Effector memory CD8-positive, alpha-beta T cell (primary cell): ENCODE measurements at regions not wholly inside any gene's neighbourhood (a gene's known extent, or its start where the extent isn't known, plus 50 kb on each side); places are given as distances from the start of the nearest gene placed in this dataset.

ENCODE experiments used
- ATAC-seq: fragments of 150-1000 bp; cut with Tn5 transposase; replicated peaks from 2 replicates; pipeline ENCODE4 v1.10.0; 2021; ENCODE audit warnings: mild to moderate bottlenecking, moderate library complexity
- DNase-seq, 3 experiments: peaks; one replicate each; pipeline ENCODE4 v3.0.0; 2021
- H3K27ac Mint-ChIP-seq, 2 donors: one replicate each; pipeline ENCODE4 v1.8.0; 2022; ENCODE audit warnings: mild to moderate bottlenecking in 2 of 2, mixed read lengths in 2 of 2, moderate library complexity in 2 of 2
- H3K27me3 Mint-ChIP-seq, 2 donors: one replicate each; pipeline ENCODE4 v1.8.0; 2022; ENCODE audit warnings: mixed read lengths in 2 of 2
- H3K36me3 Mint-ChIP-seq: one replicate; pipeline ENCODE4 v1.8.0; 2022; ENCODE audit warnings: mild to moderate bottlenecking, moderate library complexity, mixed read lengths; ENCODE audit not compliant: insufficient read depth
- H3K4me1 Mint-ChIP-seq, 2 donors: one replicate each; pipeline ENCODE4 v1.8.0; 2022; ENCODE audit warnings: low read depth in 2 of 2, mixed read lengths in 2 of 2
- H3K4me3 Mint-ChIP-seq, 2 donors: one replicate each; pipeline ENCODE4 v1.8.0; 2022; ENCODE audit warnings: mild to moderate bottlenecking in 2 of 2, mixed read lengths in 2 of 2, moderate library complexity in 2 of 2
- H3K9me3 Mint-ChIP-seq, 2 donors: one replicate each; pipeline ENCODE4 v1.8.0; 2022; ENCODE audit warnings: mixed read lengths in 2 of 2

DNA sequence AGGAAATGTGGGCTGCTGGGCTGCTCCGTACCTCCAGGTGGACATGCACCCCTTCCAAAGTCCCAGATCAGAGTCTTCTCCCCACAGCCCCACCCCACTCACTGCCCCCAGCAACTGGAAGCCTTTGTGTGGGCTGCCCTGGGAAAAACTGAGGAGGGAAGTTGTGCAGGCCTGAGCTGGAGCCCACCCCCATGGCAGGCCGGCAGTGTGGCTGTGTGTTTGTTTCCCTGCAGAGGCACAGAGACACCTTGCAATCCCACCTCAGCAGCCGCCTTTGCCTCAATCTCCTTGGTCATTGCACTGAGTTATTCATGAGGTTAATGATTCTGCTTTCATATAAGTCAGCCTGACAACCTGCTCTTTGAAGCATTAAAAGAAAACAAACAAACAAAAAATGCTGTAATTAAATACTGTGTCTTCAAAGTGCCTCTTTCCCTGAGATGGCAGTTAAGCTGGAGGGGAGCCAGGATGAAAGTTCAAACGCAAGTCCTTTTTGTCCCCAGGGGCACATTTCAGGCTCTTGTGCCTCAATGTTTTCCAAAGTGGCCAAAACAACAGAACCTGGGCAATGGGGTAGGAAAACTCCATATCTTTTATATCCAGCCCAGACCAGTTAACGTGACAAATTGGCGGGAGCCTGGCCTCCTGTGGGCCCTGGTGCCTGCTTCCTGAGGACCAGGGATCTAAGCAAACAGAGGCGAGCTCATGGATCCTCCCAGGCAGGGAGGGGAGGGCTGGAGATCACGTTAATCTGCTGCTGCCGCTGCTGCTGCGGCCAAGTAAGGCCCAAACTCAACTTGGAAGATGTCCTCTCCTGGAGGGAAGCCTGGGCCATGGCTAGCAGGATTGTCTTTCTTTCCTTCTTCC lies 51.9 kb upstream of the TSPAN11 start:
- Mint-ChIP-seq H3K27ac (no peak overlapping the region), H3K4me1 (peaks cover 5 to 11% of the 10 kb centered on the region in 2 donors), H3K36me3 (no peaks in the 10 kb centered on the region), H3K27me3 (peaks cover 31 to 38% of the 10 kb centered on the region in 2 donors), H3K4me3 (no peak overlapping the region), H3K9me3 (no peaks in the 10 kb centered on the region)
- ATAC-seq, result no peak
- no peak for DNase-seq

DNA sequence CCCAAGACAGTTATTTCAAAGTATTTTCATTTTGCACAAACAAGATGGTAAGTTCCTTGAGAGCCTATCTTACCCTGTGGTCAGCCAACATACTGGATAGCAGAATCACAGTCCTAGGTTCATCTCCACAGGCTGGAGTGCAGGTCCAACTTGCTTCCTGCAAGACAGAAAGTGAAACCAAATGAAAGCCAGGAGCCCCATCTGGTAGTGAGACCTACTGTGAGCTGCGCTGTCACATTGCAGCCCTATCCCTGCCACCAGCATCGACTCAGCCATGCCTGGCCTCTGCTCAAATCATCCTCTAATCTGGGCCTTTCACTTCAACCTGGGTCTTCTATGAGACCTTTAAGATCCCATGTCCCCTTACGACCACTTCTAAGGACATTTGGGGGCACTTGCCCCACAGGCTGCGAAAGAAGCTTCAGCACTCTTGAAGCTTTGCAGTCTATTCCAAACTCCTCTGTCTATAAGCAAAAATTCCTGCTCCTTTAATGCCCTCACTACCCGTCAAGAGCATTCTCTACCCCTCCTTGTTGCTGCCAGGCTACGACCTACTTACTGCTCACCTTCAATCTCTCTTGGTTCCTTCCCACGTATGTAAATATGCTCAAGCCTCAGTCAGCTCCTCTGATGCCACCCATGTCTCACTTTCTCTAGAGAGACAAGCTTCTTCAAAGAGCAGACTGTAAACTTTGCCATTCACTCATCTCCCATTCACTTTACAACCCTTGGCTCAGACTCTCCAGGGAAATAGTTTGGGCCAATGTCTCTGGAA lies 55.9 kb upstream of the TSPAN11 start:
- Mint-ChIP-seq H3K36me3 (no peaks in the 10 kb centered on the region), H3K9me3 (no peaks in the 10 kb centered on the region), H3K27ac (no peak overlapping the region), H3K4me3 (no peak overlapping the region), H3K4me1 (peaks cover 5 to 12% of the 10 kb centered on the region in 2 donors), H3K27me3 (peaks cover 19 to 23% of the 10 kb centered on the region in 2 donors)
- DNase-seq (no peak), ATAC-seq (no peak)

DNA sequence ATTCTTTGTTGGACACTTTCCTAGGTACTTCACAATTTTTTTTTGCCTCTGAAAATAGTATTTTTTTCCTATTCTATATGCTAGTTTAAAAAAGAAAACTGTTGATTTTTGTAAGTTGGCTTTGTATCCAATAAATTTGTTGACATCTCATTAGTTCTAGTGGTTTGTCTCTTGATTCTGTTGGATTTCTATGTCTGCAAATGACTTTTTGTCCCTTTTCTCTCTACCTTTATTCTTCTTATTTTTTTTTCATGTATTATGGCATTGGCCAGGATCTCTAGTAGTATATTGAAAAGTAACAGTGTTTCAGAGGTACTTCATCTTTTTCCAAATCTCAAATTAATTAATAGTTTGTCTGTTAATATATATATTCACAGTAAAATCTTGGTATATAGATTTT lies 59.1 kb upstream of the TSPAN11 start:
- Mint-ChIP-seq H3K36me3 (no peaks in the 10 kb centered on the region), H3K27ac (no peak overlapping the region), H3K4me3 (no peak overlapping the region), H3K4me1 (peaks cover 5 to 12% of the 10 kb centered on the region in 2 donors), H3K27me3 (peaks cover 36 to 41% of the 10 kb centered on the region in 2 donors), H3K9me3 (no peaks in the 10 kb centered on the region)
- no peak for DNase-seq
- ATAC-seq, result no peak

DNA sequence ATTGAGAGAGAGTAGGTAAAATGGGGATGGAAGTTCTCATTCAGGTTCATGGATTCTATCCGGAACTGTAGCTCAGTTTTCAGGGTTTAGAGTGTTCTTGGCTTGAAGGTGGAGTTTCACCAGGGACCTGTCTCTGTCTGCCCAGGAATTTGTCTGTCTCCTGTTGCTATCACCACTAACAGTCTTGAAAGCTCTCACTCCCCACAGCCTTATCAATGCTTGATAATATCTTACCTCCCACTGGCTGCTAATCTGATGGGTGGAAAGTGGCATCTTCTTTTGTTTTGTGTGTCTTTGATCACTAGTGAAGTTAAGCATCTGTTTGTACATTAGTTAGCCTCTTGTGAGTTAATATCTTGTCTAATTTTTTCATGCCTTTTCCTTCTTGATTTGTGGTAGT lies 60.3 kb upstream of the TSPAN11 start:
- H3K9me3 Mint-ChIP-seq, result no peaks in the 10 kb centered on the region
- H3K27me3 Mint-ChIP-seq, result peaks cover 37 to 41% of the 10 kb centered on the region in 2 donors
- H3K4me1 Mint-ChIP-seq, result peaks cover 5 to 12% of the 10 kb centered on the region in 2 donors

DNA sequence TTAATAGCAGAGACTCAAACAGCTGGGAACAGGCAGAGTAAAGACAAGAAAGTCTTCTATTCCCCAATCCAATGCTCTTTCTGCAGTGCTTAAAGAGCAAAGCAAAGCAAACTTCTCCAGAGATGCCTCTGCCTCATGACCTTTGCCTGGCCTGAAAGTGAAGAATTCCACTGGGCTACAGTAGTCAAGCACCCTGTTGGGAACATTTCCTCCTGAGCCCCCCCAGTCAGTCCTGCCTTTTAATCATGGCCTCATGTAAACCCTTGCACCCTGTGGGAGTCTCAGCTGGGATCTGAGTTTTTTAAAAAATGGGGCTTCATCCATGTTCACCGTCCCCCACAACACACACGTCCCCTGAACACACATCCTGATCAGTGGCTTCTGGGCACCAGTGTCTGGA lies 62.7 kb upstream of the TSPAN11 start:
- Mint-ChIP-seq H3K27me3 (peaks cover 47% of the 10 kb centered on the region in 2 donors), H3K36me3 (no peaks in the 10 kb centered on the region), H3K4me1 (no peaks in the 10 kb centered on the region), H3K9me3 (no peaks in the 10 kb centered on the region), H3K27ac (no peak overlapping the region), H3K4me3 (no peak overlapping the region)
- ATAC-seq (no peak), DNase-seq (no peak)

More for the DNA sequence above, 60.3 kb upstream of the TSPAN11 start:
- no peak overlapping the region for H3K4me3 Mint-ChIP-seq
- DNase-seq, result no peak
- H3K36me3 Mint-ChIP-seq, result no peaks in the 10 kb centered on the region
- no peak overlapping the region for H3K27ac Mint-ChIP-seq
- ATAC-seq, result no peak

DNA sequence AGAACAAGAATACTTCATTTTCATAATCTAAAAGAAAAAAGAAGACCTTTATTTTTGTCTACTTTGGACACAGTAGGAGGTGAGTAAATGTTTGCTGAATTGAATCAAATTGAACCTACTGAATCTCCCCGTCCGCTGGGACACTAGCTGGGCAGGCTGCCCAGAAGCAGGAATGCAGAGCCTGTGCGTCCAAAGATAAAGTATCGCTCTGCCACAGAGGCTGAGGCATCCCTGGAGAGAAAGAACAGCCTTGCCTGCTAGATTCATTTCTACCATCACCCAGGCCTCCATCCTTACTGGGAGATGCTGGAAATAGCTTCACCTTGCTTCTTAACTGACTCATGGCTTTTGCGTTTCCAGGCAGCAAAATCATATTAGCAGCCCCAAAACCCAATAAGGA lies 64.1 kb upstream of the TSPAN11 start:
- DNase-seq (no peak), ATAC-seq (no peak)
- Mint-ChIP-seq H3K27ac (no peak overlapping the region), H3K9me3 (no peaks in the 10 kb centered on the region), H3K4me1 (no peaks in the 10 kb centered on the region), H3K4me3 (no peak overlapping the region), H3K36me3 (no peaks in the 10 kb centered on the region), H3K27me3 (peaks cover 47 to 49% of the 10 kb centered on the region in 2 donors)

DNA sequence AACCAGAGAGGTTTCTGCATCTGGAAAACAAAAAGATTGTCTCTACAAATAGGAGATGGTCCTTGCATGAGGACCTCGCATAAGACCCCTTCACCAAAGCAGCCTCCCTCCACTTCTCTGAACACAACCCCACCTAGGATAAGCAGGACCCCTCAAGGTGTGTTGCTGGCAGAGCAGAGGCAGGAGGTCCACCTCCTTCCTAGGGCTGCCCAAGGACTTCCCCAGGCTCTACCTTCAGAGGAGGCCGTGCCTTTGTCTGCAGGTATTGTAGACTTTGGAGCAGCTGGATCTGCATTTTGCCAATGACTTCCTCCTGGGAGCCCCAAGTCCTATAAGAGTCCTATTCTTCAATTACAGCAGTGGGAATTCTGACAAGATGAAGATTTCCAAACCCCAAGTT lies 67.3 kb upstream of the TSPAN11 start:
- ATAC-seq (no peak), DNase-seq (no peak)
- Mint-ChIP-seq H3K36me3 (no peaks in the 10 kb centered on the region), H3K9me3 (no peaks in the 10 kb centered on the region), H3K4me1 (no peaks in the 10 kb centered on the region), H3K27ac (no peak overlapping the region), H3K27me3 (peaks cover 19 to 22% of the 10 kb centered on the region in 2 donors), H3K4me3 (no peak overlapping the region)

DNA sequence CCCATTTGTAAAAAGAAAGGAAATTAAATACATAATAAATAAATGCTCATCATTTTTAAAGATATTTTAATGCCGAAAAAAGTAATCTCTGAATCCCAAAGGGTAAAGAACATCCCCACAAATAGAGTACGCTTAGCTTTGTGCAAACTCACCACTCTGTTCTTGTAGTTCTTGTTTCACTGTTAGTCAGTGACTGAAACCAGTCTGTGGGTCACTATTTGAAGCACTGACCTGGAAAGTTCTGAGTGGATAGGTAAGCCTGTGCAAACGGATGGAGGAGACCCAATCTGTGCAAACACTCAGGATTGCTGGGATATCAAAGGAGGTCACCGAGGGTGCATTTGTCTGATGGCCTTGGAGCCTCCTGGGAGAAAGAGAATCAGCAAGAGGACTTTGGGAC lies 68.1 kb upstream of the TSPAN11 start:
- ATAC-seq, result no peak
- Mint-ChIP-seq H3K27me3 (peaks cover 19 to 22% of the 10 kb centered on the region in 2 donors), H3K4me3 (no peak overlapping the region), H3K9me3 (no peaks in the 10 kb centered on the region), H3K4me1 (no peaks in the 10 kb centered on the region), H3K27ac (no peak overlapping the region), H3K36me3 (no peaks in the 10 kb centered on the region)
- no peak for DNase-seq

DNA sequence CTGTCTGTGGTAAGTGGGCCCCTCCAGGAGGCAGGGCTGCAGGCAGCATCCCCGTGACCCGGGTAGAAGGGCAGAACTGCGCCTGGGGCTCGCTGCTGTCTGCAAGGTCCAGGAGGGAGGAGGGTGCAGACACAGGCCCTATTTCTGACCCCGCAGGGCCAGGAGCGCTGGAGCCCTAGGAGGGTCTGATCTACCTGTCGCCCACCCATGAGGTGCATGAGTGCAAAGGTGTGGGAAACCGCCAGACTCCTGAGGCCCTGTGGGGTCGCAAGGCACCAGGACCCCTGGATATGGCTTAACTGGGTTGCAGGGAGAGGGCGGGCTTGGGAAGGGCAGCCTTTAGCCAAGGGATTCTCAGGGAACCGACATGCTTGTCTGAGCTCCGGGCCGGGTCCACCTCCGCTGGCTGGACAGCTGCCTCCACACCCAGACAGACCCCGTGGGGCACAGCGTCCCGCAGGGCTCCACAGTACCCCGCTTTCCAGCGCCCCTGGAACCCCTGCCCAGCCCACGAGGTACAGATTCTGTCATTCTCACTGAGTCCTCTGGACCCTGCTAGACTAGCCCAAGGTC lies 72.9 kb upstream of the TSPAN11 start:
- H3K4me1 Mint-ChIP-seq, result peaks cover 0 to 7% of the 10 kb centered on the region in 2 donors
- no peak overlapping the region for H3K4me3 Mint-ChIP-seq
- H3K27me3 Mint-ChIP-seq, result peaks cover 0 to under 1% of the 10 kb centered on the region in 2 donors
- peaks cover 3% of the 10 kb centered on the region for H3K36me3 Mint-ChIP-seq
- no peaks in the 10 kb centered on the region for H3K9me3 Mint-ChIP-seq
- H3K27ac Mint-ChIP-seq, result no peak overlapping the region
- DNase-seq, result no peak
- no peak for ATAC-seq

DNA sequence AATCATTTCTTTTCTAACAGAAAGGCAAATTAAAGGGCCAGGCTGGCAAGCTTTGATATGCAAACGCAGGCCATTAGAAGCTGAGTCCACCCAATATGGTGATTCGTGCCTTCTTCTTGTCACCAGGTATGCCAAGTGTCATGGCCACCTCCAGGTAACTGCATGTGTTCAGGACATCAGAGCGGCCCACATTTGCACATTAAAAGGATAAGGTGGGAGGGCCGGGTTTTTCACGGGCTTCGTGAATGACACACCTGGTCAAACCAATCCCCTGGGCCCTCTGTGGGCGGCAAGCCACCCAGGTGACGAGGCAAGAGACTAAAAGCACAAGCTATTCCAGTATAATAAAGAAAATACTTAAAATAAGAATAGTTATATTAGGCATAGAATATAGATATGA lies 75.9 kb upstream of the TSPAN11 start:
- no peak for DNase-seq
- no peak for ATAC-seq
- Mint-ChIP-seq H3K9me3 (no peaks in the 10 kb centered on the region), H3K27me3 (no peaks in the 10 kb centered on the region), H3K27ac (peak overlapping the region; percentile 92 to 94), H3K36me3 (peaks cover 3% of the 10 kb centered on the region), H3K4me3 (peak overlapping the region; percentile 70 to 89), H3K4me1 (peaks cover 0 to 7% of the 10 kb centered on the region in 2 donors)

DNA sequence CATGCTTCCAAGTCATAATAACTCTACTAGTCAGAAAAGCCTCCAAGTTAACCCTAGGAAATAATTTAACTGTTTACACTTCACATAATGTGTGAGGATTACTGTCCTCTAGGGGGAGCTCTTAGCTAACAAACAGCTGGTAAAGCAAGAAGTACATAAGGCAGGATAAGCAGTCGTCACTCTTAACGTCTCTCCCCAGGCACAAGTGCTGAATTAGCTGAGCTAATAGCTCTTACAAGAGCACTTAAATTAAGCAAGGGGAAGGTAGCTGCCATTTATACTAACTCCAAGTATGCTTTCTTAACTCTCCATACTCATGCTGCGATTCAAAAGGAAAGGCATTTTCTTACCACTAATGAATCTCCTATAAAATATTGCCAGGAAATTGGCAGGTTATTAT lies 79.3 kb upstream of the TSPAN11 start:
- no peak for ATAC-seq
- no peaks in the 10 kb centered on the region for H3K27me3 Mint-ChIP-seq
- H3K27ac Mint-ChIP-seq, result no peak overlapping the region
- H3K4me1 Mint-ChIP-seq, result peaks cover 0 to 7% of the 10 kb centered on the region in 2 donors
- H3K9me3 Mint-ChIP-seq, result no peaks in the 10 kb centered on the region
- H3K4me3 Mint-ChIP-seq, result no peak overlapping the region
- peak; percentile 16 to 24 (median 22) for DNase-seq
- peaks cover 3% of the 10 kb centered on the region for H3K36me3 Mint-ChIP-seq

DNA sequence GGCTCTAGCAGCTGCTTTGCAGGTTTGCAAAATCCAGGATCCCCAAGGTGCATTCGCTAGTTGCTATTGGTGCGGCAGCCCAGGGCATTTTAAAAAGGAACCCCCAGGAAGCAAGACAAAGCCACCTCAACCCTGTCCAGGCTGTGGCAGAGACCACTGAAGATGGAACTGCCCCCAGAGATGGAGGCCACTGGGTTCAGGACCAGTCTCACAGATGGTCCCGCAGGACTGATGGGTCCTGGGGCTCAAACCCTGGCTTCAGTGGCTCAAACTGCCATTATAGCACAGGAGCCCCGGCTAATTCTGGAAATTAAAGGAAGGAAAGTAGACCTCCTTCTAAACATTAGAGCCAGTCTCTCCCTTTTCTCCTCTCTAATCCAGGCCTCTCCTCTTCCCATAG lies 79.8 kb upstream of the TSPAN11 start:
- ATAC-seq (no peak), DNase-seq (no peak)
- H3K27ac Mint-ChIP-seq, result no peak overlapping the region
- H3K9me3 Mint-ChIP-seq, result no peaks in the 10 kb centered on the region
- H3K27me3 Mint-ChIP-seq, result no peaks in the 10 kb centered on the region
- peaks cover 3% of the 10 kb centered on the region for H3K36me3 Mint-ChIP-seq
- no peak overlapping the region for H3K4me3 Mint-ChIP-seq
- H3K4me1 Mint-ChIP-seq, result peaks cover 0 to 4% of the 10 kb centered on the region in 2 donors

DNA sequence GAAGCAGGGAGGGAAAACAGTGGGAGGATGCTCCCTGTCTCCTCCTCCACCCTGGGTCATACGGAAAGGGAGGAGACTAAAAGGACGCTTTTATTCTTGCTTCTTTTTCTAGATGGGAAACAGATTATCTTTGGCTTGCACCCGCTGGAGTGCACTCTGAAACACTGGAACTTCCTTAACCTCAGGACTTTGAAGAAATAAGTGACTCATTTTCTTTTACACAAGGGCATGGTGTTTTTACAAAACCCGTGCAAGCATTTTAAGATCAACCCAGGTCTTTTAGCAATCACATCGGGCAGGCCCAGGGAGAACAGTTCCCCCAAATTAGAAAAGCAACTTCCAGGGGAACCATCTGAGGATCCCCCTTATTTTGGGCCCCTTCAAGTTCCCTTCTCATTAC lies 80.9 kb upstream of the TSPAN11 start:
- ATAC-seq (no peak), DNase-seq (no peak)
- Mint-ChIP-seq H3K27me3 (no peaks in the 10 kb centered on the region), H3K9me3 (no peaks in the 10 kb centered on the region), H3K36me3 (no peaks in the 10 kb centered on the region), H3K4me3 (no peak overlapping the region), H3K27ac (no peak overlapping the region), H3K4me1 (no peaks in the 10 kb centered on the region)
